ENCODE measurements at regions not wholly inside any gene's neighbourhood (a gene's known extent, or its start where the extent isn't known, plus 50 kb on each side); places are given as distances from the start of the nearest gene placed in this dataset.

DNA sequence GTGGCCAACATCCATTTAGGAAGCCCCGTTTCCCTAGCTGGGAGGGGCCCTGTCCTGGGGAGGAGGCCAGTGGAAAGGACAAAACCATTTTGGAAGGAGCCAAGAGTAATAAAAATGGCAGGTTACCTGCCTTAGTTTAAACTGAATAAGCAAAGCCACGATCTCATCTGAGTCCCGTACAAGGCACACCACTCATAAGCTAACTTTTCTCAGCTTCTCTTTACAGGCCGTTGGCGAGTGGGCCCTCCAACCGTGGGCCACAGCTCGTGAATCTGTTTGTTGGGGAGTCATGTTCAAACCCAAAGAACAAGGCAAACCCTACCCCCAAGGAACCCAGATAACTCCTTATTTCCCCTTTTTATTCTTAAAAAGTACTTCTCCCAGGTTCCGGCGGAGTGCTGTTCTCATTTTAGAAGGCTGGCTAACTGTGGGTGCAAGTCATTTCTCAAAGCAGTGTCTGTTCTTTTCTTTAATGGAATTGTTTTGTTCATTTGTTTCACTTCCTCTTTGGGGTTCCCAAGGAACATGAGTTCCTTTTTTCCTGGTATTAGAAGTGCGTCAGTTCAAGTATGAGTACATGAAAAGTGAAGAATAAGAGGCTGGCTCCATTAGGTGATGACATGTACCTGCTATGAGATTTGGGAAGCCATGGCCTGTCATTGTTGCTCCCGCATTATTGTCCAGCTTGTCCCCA is 89.0 kb downstream of the PSMG1 start:
- TF ChIP-seq, protein P1, sequence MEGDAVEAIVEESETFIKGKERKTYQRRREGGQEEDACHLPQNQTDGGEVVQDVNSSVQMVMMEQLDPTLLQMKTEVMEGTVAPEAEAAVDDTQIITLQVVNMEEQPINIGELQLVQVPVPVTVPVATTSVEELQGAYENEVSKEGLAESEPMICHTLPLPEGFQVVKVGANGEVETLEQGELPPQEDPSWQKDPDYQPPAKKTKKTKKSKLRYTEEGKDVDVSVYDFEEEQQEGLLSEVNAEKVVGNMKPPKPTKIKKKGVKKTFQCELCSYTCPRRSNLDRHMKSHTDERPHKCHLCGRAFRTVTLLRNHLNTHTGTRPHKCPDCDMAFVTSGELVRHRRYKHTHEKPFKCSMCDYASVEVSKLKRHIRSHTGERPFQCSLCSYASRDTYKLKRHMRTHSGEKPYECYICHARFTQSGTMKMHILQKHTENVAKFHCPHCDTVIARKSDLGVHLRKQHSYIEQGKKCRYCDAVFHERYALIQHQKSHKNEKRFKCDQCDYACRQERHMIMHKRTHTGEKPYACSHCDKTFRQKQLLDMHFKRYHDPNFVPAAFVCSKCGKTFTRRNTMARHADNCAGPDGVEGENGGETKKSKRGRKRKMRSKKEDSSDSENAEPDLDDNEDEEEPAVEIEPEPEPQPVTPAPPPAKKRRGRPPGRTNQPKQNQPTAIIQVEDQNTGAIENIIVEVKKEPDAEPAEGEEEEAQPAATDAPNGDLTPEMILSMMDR (IDR thresholded peaks at IDR 0.05) = no peak
- TF ChIP-seq POLR2A (IDR thresholded peaks at IDR 0.05) (no peak), POLR2AphosphoS5 (IDR thresholded peaks at IDR 0.05) (no peak), EP300 (IDR thresholded peaks at IDR 0.05; ENCODE audit: low read depth) (peak; percentile 53)
